GM18507 (cell line): ENCODE measurements at regions not wholly inside any gene's neighbourhood (a gene's known extent, or its start where the extent isn't known, plus 50 kb on each side); places are given as distances from the start of the nearest gene placed in this dataset.

Source experiments
- DNase-seq: peaks from one replicate; pipeline ENCODE4 v3.0.0; 2011; ENCODE audit warnings: low read depth; ENCODE audit not compliant: insufficient read length; ENCODE audit errors: extremely low spot score
- FAIRE-seq: peaks from 2 replicates; lab custom pipeline; 2011; peaks lifted over from hg19 to GRCh38; lab: Jason Lieb, UNC

DNA sequence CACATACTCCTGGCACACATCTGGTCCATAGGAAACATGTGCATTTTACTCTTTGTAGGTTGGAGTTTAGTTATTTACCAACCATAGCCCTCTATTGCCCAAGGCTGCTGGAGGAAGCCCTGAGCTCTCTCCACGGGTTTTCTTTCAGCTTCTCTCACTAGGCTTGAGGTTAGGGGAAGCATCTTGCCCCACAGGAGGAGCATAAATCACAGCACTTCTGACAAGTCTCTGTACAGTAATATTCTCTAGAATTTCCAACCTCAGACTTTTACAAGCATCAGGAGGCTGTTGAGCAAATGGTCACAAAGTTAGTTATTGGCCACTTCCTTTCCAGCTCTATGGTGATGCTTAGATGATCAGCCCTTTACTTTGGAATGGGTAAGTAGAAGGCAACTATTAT, 122.9 kb upstream of the GLI3 start:
- DNase-seq = no peak

DNA sequence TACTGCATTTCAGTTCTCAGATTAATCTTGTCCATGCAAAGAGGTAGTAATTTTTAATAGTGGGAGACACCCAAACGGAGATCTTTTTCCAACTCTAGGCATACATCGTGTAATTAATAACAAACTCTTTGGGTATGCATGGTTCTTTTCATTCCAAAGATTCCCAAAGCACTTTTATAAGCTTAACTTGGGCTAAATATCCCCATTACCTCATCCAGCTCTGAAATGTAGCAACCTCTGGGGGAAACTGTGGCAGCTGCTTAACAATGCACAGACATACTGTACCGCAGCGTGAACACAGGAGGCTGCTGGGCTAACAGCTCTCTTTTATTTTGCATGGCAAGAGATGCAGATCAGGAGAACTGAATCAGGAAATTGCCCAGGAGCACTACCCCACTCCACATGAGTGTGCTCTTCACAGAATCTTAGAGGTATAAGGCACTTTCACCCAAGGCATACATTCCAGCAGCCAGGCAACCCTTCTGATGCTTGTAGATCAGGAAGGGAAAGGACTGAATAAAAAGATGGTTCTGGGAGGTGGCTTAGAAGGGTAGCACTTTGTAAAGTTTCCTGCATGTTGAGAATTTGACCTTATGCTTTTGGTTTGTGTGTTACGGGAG, 114.4 kb upstream of the GLI3 start:
- FAIRE-seq (no peak), DNase-seq (no peak)

More for the DNA sequence above, 122.9 kb upstream of the GLI3 start:
- FAIRE-seq = no peak

DNA sequence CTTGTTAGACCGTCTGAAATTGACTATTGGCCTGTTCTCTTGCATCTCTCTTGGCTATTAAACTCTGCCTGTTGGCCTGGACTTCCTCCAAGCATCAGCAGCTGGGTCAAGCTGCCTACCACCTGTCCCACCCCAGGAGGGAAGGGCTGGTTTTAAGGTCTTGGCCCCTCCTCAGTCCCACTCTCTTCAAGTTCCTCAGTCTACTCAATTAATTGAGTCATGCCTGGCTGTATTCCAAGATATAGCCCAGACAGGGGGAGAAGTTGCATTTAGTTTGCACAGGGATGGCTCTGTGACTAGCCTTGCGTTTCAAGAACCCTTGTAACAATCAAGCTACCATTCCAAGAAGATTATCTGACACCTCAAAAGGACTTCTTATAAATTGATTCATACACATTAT, 113.8 kb upstream of the GLI3 start:
- DNase-seq = no peak
- no peak for FAIRE-seq

DNA sequence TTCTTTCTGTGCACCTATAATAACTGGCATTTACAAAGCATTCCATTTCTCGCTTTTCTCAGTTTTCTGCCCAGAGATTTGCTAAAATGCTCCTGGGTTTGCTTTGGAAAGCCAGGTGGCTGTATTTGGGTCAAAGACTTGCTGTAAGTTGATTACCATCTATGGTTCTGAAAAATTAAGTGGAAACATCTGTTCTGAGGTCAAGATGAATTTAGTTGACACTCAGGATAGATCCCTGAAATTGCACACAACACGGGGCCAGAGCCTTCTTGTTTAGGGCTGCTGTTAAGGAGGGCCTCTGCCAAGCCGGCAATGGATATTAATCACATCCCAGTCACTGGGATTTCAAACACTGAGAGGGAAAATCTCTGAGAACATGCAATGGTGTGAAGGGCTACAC, 111.6 kb upstream of the GLI3 start:
- DNase-seq (no peak), FAIRE-seq (no peak)

DNA sequence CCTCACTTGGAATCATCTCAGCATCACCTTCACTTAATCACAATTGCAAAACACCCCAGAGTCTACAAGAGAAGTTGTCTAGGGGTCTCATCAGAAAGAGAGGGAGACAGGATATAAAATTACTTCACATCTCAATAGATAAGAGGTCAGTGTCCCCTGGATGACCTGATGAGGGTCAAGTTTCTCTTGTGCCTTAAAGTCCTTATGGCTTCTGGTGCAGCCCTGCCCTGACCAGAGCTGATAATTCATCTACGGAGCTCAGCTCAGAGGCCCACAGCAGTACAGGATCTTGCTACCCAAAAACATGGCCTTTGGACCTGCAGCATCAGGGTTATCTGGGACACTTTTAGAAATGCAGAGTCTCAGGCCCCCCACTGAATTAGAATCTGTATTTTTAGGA, 111.1 kb upstream of the GLI3 start:
- FAIRE-seq = no peak

DNA sequence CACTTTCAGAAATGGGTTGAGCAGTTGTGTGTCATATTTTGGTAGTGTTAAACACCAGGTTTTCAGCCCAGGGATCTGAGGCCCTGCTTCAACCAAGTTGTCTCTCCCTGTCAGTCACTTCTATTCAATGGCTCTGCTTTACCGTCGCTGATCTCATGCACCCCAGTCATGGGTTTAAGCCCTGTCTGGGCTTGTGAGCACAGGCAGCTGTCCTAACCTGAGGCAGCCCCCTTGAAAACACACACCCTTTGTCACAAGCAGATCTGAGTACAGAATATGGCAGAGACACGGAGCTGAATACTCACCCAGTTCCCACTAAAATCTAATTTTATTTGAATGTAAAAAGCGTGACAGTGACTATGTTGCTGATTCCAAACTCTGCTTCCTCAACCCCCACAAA, 110.6 kb upstream of the GLI3 start:
- FAIRE-seq (no peak), DNase-seq (no peak)

More for the DNA sequence above, 111.1 kb upstream of the GLI3 start:
- no peak for DNase-seq

DNA sequence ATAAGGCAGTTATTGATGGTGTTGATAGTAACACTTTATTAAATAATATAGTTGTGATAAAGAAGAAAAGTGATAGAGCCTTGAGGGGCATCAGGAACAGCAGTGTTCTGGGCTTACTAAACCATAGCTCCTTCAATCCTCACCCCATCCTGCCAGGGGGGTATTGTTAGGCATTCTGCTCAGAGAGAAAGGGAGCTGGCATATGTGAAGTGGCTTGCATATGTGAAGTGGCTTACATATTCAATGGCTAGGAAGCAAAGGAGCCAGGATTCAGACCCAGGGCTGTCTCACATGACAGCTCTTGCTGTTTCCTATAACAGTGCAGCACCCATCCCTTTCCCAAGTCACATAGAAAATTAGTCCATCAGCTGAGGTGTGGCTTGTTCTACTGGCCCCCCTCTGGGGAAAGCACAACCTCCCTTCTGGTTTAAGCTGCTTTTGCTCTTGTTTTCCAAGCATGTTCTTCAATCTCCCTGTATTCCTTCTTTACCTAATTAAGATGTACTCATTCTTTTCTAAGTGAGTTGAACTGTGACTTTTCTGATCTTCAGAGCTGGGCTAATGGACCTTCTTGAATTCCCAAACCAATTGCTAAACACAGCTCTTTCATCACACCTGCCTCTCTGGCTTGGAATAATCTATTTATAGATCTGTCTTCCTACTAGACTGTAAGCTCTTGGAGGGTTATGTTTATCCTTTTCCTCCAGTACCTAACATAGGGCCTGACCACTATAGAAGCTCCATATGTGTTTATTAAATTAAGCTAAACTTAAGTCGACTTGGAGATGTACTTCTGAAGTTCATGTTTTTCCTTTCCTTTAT, 108.7 kb upstream of the GLI3 start:
- DNase-seq = no peak
- no peak for FAIRE-seq

DNA sequence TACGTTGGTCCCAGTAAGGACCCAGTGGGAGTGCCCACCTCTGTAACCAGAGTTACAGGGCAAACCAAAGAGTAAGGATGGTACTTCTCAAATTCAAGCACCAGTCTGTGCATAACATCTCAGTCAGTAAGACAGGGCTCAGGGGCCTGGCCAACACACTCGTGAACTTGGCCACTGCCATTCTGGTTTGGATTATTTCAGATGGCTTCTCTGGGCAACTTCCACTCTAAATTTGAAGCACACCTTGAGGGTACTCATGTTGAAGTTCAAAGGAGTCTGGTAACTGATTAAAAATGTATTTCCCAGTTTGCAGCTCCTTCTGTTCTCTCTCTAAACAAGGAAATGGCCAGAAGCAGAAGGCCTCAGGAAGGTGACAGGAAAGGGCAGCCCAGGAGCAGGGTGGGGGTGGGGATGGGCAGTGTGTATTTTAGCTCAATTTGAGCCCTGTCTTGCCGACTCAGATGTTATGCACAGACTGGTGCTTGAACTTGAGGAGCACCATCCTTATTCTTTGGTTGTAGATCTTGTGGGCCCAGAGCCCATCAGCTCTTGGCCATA, 107.3 kb upstream of the GLI3 start:
- DNase-seq = no peak
- no peak for FAIRE-seq

DNA sequence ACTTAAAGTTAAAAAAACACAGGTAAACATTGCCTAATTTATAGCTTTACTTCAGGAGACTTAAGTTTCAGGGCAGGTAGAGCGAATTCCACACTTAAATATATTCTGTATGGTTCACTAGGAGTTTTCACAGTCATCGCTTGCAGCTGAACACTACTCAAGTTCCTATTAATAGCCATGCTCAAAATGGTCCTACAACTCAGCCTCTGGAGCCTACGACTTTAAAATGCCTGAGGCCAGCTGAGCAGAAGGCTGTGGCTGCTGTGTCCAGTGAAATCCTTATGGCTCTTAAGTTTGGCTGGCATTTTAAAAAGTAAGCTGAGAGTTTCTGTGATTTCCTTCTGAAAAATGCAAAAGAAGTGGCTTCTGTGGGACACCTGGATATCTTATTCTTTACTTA, 105.4 kb upstream of the GLI3 start:
- DNase-seq = no peak
- no peak for FAIRE-seq

DNA sequence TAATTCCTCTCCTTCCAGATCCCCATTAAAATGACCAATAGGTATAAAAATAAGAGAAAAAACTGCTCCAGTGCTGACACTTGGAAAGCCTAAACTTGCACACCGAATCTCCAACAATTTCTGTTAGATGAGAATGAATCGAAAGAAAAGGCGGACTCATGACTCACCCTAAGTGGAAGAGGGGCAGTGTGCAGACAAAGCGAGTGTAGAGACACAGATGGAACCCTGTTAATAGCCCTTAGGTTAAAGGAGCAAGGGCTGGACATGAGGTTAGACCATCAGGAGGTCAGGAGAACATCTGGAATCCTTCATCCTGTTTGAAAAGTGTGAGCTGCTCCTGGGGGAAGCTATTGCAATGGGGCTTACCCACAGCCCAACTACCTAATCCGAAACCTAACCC, 103.4 kb upstream of the GLI3 start:
- FAIRE-seq = no peak
- no peak for DNase-seq

DNA sequence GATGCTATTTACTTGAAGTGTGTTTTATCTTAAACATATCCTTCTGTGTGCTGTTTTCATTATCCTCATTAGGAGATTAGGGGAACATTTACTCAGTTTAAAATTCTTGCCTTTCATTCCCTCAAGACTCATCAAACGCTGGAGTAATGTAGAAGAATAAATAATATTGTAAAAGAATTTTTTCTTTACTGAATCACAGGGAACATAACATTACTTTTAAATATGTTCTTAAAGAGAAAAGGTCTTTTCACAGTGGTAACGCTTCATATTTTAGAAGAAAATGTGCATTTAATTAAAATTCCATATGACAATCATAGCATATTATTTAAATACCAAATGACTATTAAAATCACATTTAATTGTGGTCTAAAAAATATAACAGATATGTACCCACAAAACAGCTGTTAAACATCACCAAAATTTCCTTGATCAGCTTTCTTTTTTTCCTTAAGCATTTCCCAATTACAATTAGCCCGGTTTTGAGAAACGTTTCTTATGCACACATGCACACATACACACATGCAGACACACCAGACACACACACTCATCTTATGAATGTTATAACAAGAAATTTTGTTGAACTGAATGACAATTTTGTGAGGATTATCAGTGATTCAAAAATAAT, 102.0 kb upstream of the GLI3 start:
- no peak for DNase-seq
- no peak for FAIRE-seq

DNA sequence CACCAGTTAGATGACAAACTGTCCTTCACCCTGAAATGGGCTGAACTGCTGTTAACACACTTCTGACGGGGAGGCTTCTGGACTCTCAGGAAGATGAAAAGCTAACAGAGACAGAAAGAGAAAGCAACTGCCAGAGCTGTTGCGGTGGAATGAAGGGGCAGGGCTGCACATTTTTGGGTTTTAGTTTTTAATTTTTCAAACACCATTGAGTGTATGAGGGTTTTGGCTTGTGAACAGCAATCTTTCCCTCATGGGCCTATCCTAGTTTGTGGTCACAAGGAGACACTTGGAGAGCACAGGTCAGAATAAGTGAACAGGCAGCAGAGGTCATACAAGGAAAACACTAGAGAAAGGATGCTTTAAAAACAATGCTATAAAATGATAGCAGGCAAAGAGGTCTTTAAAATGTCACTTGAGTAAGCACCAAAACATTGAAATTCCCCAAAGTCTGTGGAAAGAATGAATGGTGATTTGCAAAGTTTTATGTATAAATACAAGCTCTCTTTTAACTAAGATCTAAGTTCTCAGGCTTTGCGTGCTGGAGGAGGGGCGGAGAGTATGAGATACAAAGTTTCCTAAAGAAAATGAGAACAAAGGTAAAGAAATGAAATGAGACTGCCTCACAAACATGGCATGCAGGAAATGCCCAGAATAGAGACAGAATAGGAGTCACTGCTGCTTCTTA, 101.4 kb upstream of the GLI3 start:
- DNase-seq = no peak
- no peak for FAIRE-seq

DNA sequence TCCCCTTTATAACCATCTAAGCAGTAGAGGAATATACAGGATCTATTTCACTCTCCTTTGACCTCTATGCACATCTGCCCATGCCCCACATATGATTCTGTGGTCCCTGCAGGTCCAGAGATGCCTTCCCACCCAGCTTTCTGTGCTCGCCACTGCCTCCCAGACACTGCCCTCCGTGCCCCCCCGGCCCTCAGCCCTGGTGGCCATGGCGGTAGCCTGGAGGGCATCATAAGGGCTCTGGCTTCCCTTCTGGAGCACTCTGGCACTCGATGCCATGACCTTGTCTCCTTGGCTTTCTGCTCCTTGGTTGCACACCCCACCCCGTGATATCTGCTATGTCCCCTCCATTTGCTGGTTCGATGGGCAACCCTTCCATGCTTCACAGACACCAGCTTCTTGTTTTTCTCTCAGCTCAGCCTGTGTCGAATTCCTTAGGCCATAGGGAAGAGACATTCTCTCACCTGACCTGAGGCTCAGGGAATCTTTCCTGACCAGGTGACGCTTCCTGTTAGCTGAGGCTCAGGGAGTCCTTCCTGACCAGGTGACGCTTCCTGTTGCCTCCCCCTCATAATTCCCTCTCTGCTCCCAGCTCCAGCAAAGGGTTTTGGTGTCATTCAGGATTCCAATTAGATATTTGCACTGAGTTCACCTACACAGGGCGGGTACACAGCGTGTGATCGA, 100.4 kb upstream of the GLI3 start:
- FAIRE-seq (no peak), DNase-seq (no peak)

DNA sequence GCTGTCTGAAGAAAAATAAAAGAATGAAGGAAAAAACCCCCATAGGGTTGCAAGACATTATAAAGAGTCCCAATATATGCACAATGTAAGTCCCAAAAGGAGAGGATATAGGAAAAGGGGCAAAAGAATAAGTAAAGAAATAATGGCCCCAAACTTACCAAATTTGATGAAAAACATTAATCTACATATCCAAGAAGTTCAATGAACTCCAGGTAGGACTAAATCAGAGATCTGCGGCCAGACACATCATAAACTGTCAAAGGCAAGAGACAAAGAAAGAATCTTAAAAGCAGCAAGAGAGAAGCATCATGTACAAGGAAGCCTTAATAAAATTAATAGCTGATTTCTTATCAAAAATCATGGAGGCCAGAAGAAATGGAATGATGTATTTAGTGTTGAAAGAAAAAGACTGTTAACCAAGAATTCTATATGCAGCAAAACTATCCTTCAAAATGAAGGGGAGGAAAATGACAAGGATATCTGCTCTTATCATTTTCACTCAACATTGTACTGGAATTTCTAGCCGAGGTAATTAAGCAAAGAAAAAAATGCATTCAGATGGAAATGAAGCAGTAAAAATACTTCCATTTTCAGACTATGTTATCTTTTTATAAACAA, 95.7 kb upstream of the GLI3 start:
- DNase-seq (no peak), FAIRE-seq (no peak)

DNA sequence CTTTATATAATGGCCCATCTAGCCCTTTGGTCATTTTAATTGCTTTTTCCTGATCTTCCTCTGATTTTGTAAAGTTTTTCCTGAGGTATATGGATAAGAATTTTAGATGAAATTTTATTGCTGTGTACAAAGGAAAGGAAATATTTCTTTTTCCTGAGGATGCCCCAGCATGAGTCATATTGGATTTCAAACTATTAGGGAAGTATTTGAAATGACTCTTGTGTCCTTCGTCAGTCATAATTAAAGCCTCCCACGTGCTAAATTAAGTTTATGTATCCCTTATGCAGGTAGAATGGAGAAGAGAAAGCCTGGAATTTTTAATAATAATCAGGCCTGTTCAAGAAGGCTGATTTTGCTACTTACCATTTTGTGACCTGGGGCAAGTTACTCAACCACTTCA, 82.6 kb upstream of the GLI3 start:
- FAIRE-seq (no peak), DNase-seq (no peak)

DNA sequence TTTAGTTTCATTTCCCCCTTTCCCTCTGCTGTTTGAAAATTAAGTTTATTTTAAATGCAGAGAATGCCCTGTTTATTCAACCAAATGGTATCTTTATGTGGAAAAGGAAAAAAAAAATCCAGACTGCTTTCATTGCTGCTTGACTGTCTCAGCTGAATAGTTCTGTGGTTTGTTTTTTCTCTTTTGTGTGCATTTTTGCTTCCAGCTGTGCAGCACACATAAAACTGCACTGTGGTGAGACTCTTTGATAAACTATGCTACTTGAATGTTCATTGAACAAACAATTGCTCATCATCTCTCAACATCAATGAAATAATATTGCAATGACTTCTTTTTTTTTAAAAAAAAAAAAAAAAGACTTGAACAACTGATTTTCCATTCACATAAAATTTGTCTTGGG, 78.6 kb upstream of the GLI3 start:
- DNase-seq (no peak), FAIRE-seq (no peak)

DNA sequence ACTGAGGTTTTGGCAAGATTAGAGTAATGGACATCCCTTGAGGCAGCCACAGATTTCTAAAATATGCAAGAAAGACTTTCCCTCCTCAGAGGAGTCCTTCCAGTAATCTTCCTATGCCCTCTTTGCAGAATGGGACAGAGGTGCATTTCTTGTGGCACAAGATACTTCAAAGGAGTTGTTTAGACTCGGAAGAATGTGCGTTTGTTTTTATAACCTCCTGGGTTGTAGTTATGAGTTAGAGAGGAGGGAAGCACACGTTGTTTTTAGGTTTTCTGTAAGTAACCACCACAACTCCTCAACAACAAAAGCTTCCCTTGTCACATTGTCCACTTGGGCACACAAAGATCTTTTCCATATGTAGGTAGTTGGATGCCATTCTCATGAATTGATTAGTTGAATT, 78.1 kb upstream of the GLI3 start:
- FAIRE-seq (no peak), DNase-seq (no peak)

DNA sequence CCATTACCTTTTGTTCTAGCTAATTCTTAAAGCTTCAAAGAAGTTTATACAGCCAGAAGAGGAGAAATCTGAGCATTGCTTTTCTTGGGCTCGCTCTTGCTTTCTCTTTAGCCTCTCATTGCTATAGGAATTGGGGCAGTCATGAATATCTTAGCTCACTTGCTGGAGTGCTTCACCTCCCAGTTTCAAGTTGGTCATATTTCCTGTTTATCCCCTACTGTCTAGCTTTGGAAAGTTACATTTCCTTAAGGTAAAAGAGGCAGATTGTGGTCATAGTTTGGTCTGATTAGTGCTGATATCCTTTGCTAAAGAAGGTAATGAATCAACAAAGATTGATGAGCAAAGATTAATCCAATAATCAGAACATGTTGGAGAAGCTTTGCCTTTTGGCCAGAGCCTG, 77.7 kb upstream of the GLI3 start:
- FAIRE-seq (no peak), DNase-seq (no peak)

DNA sequence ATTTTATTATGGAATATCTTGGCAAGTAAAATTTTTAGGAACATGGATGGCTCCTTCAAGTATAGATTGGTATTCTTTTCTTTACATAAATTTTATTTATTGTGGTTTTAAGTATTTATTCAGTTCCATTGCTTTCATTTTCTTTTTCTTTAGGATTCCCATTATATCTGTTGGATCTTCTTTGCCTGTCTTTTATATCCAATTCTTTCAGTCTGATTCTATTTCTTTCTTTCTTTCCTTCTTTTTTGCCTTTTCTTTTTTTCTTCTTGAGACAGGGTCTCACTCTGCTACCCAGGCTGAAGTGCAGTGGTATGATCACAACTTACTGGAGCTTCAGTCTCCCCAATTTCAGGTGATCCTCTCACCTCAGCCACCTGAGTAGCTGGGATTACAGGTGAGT, 74.2 kb upstream of the GLI3 start:
- no peak for FAIRE-seq
- DNase-seq = no peak
